K562 (cell line): ENCODE measurements at regions not wholly inside any gene's neighbourhood (a gene's known extent, or its start where the extent isn't known, plus 50 kb on each side); places are given as distances from the start of the nearest gene placed in this dataset.

ENCODE experiments used
- ATAC-seq: fragments of 200-7000 bp; cut with Tn5 transposase; 3 replicates; pipeline ENCODE4 v1.9.1; 2020; ENCODE audit warnings: moderate library complexity
- BruUV-seq: library from RNA; stranded (reverse); fragments of 400-500 nt; replicated peaks from 2 replicates; lab custom pipeline; 2021; lab: Mats Ljungman, UMichigan
- CTCF ChIA-PET: fragments of 300-600 bp; formaldehyde crosslinking; extraction: SDS; loops from one replicate; lab custom pipeline; 2021; ENCODE audit warnings: low intra/inter-chr PET ratio; lab: Yijun Ruan, JAX
- POLR2A ChIA-PET: fragments of 300-600, 350-650 bp; sonication (Branson Sonifier 250); formaldehyde crosslinking; extraction: SDS; loops from one replicate; lab custom pipeline; 2021; ENCODE audit warnings: antibody characterized with exemption, inconsistent platforms; lab: Yijun Ruan, JAX
- DNase-seq, 4 experiments: peaks; one replicate each; pipeline versions ENCODE4 v3.0.0 to v3.0.0-alpha.2; 2011 to 2018; ENCODE audit warnings: low spot score in 3 of 4, mixed read lengths in 3 of 4; ENCODE audit errors: extremely low read depth in 1 of 4
- FAIRE-seq: peaks from 2 replicates; lab custom pipeline; 2011; peaks lifted over from hg19 to GRCh38; lab: Jason Lieb, UNC
- H2AFZ ChIP-seq: 2 replicates; pipeline ENCODE4 v1.6.0; 2011; ENCODE audit warnings: low read depth, low read length, control low read depth, inconsistent platforms
- H3K27ac ChIP-seq: fragments of 200-600 bp; 3 replicates; pipeline ENCODE4 v1.8.0; 2011; ENCODE audit warnings: low read depth, mild to moderate bottlenecking, control low read depth, inconsistent platforms, low read length, moderate library complexity, mixed read lengths; ENCODE audit errors: extremely low read depth
- H3K27me3 ChIP-seq, 2 experiments: fragments of 300-600 bp in 1 of 2; 2 replicates in 1 of 2; 3 replicates in 1 of 2; pipeline versions ENCODE4 v1.6.0 to v1.8.0; 2011; ENCODE audit warnings: inconsistent platforms in 2 of 2, low read length in 2 of 2, mild to moderate bottlenecking in 1 of 2, mixed read lengths in 1 of 2, moderate library complexity in 1 of 2; ENCODE audit not compliant: control insufficient read depth in 2 of 2, insufficient read depth in 2 of 2
- H3K36me3 ChIP-seq: fragments of 300-600 bp; 3 replicates; pipeline ENCODE4 v1.8.0; 2011; ENCODE audit warnings: mild to moderate bottlenecking, low read length, inconsistent platforms; ENCODE audit not compliant: control insufficient read depth, insufficient read depth
- H3K4me1 ChIP-seq, 2 experiments: fragments of 200-600 bp in 1 of 2; replicated peaks in 1 of 2; 2 replicates in 1 of 2; 3 replicates in 1 of 2; pipeline versions ENCODE4 v1.5.1 to v1.8.0; 2011; ENCODE audit warnings: inconsistent platforms in 2 of 2, low read length in 2 of 2, mild to moderate bottlenecking in 1 of 2, mixed read lengths in 1 of 2, moderate library complexity in 1 of 2; ENCODE audit not compliant: control insufficient read depth in 2 of 2, insufficient read depth in 2 of 2
- H3K4me2 ChIP-seq: 2 replicates; pipeline ENCODE4 v1.6.1; 2011; ENCODE audit warnings: low read length, control low read depth, inconsistent platforms, mixed read lengths; ENCODE audit not compliant: insufficient read depth
- H3K4me3 ChIP-seq: fragments of 200-600 bp; sonication (generic), shearing (Covaris generic); 2 replicates; pipeline ENCODE4 v1.5.1; 2016; ENCODE audit warnings: control low read depth, inconsistent platforms
- H3K79me2 ChIP-seq: fragments of 200-600 bp; 3 replicates; pipeline ENCODE4 v1.8.0; 2011; ENCODE audit warnings: low read length, inconsistent platforms; ENCODE audit not compliant: control insufficient read depth, insufficient read depth
- H3K9ac ChIP-seq, 2 experiments: 2 replicates each; pipeline versions ENCODE4 v1.6.0 to v1.6.1; 2011; ENCODE audit warnings: low read depth in 2 of 2, low read length in 2 of 2, control low read depth in 1 of 2, inconsistent platforms in 1 of 2, mild to moderate bottlenecking in 1 of 2, mixed read lengths in 1 of 2; ENCODE audit not compliant: insufficient read depth in 1 of 2
- H3K9me1 ChIP-seq: one replicate; pipeline ENCODE4 v1.6.0; 2011; ENCODE audit warnings: inconsistent platforms, mild to moderate bottlenecking, low read length, moderate library complexity; ENCODE audit not compliant: control insufficient read depth, insufficient read depth
- H3K9me3 ChIP-seq: replicated peaks from 2 replicates; pipeline ENCODE4 v1.5.1; 2011; ENCODE audit warnings: low read depth, low read length, inconsistent platforms; ENCODE audit not compliant: control insufficient read depth, insufficient read depth
- H4K20me1 ChIP-seq: replicated peaks from 2 replicates; pipeline ENCODE4 v1.6.1; 2011; ENCODE audit warnings: low read length, inconsistent platforms, mixed read lengths; ENCODE audit not compliant: control insufficient read depth, insufficient read depth
- BACH1 ChIP-seq: fragments of 200-800 bp; sonication (Bioruptor generic); IDR thresholded peaks from 2 replicates; pipeline ENCODE4 v1.6.1; 2016; ENCODE audit warnings: missing genetic modification characterization, missing compliant biosample characterization
- CEBPG ChIP-seq, 3 experiments: fragments of 200-800 bp in 1 of 3; sonication (Bioruptor generic) in 1 of 3; sonication (generic) in 1 of 3; formaldehyde crosslinking in 1 of 3; IDR thresholded peaks in 2 of 3; conservative IDR thresholded peaks in 1 of 3; 2 replicates each; pipeline versions ENCODE4 v1.6.1 to v1.8.0; 2016 to 2022; ENCODE audit warnings: missing compliant biosample characterization in 2 of 3, missing genetic modification characterization in 2 of 3, mild to moderate bottlenecking in 1 of 3, missing genetic modification reagents in 1 of 3
- JUNB ChIP-seq: fragments of 450-650 bp; formaldehyde crosslinking; conservative IDR thresholded peaks from 2 replicates; pipeline ENCODE4 v1.4.0; 2020; ENCODE audit warnings: mild to moderate bottlenecking
- JUND ChIP-seq, 2 experiments: IDR thresholded peaks; 2 replicates in 1 of 2; 3 replicates in 1 of 2; pipeline ENCODE4 v1.6.1; 2011; ENCODE audit warnings: borderline replicate concordance in 2 of 2, low read depth in 2 of 2, low read length in 2 of 2, improper control_type of control experiment in 1 of 2, missing biosample characterization in 1 of 2, missing genetic modification characterization in 1 of 2, missing genetic modification reagents in 1 of 2
- NELFE ChIP-seq: IDR thresholded peaks from 2 replicates; pipeline ENCODE4 v1.6.1; 2011; ENCODE audit warnings: mild to moderate bottlenecking; ENCODE audit not compliant: insufficient read depth, insufficient read length
- RAD51 ChIP-seq: fragments of 450-650 bp; IDR thresholded peaks from 2 replicates; pipeline ENCODE4 v1.7.1; 2016; ENCODE audit warnings: low read depth, mild to moderate bottlenecking, borderline replicate concordance
- SMAD2 ChIP-seq: fragments of 150-350 bp; IDR thresholded peaks from 2 replicates; pipeline ENCODE4 v1.6.1; 2014; ENCODE audit warnings: low read depth, mild to moderate bottlenecking, low read length
- WGBS: fragments of 100-300 bp; shearing (Covaris generic); methylation state at CpG from one replicate; pipeline ENCODE4 v1.1.6; 2016; ENCODE audit warnings: low coverage, mixed read lengths; ENCODE audit not compliant: insufficient coverage; ENCODE audit errors: missing lambda C conversion rate; 5-methylcytosine and 5-hydroxymethylcytosine counted together
- in situ Hi-C: fragments of 300-500 bp; cut with MboI; formaldehyde crosslinking; loops from 4 replicates; pipeline ENCODE4 v1.15.0; 2018; ENCODE audit warnings: inconsistent platforms, mixed read lengths
- intact Hi-C: fragments of 100-400 bp; cut with micrococcal nuclease; formaldehyde crosslinking; loops from 2 replicates; pipeline ENCODE4 v1.14.2; 2022
- TF ChIP-seq, protein P1 (sequence below): fragments of 450-650 bp; formaldehyde crosslinking; IDR thresholded peaks from 2 replicates; pipeline ENCODE4 v1.4.0; 2022; ENCODE audit warnings: mild to moderate bottlenecking, moderate library complexity
- TF ChIP-seq, protein P2 (sequence below), 2 experiments: fragments of 450-650 bp in 1 of 2; sonication (generic) in 1 of 2; formaldehyde crosslinking; conservative IDR thresholded peaks; 2 replicates each; pipeline versions ENCODE4 v1.4.0 to v1.8.1; 2020 to 2022; ENCODE audit warnings: mild to moderate bottlenecking in 1 of 2, missing genetic modification reagents in 1 of 2

- Histone ChIP-seq H2AFZ (no peak overlapping the region), H4K20me1 (no peaks in the 10 kb centered on the region), H3K9ac (no peak overlapping the region), H3K9me1 (no peaks in the 10 kb centered on the region), H3K4me3 (no peak overlapping the region), H3K4me2 (no peak overlapping the region), H3K27ac (no peak overlapping the region), H3K27me3 (no peaks in the 10 kb centered on the region), H3K79me2 (no peaks in the 10 kb centered on the region), H3K36me3 (no peaks in the 10 kb centered on the region)
- WGBS = 1% methylated on average over 3 of the region's 3 CpGs
- no TSS peak for BruUV-seq
- TF ChIP-seq, protein P1, sequence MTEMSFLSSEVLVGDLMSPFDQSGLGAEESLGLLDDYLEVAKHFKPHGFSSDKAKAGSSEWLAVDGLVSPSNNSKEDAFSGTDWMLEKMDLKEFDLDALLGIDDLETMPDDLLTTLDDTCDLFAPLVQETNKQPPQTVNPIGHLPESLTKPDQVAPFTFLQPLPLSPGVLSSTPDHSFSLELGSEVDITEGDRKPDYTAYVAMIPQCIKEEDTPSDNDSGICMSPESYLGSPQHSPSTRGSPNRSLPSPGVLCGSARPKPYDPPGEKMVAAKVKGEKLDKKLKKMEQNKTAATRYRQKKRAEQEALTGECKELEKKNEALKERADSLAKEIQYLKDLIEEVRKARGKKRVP = no peak
- no peak for TF ChIP-seq CEBPG (CRISPR knock-in tag; IDR thresholded peaks at IDR 0.05)
- peak in 1 of 2 experiments; percentile 53; a peak in 1 of 4 replicates for TF ChIP-seq CEBPG (tag; conservative IDR thresholded peaks at IDR 0.05 in 1 of 2, IDR thresholded peaks at IDR 0.05 in 1 of 2)
- TF ChIP-seq, all 486 proteins: peak for 1
- ChIA-PET POLR2A (interaction anchor here (0.6 to 1.0 kb wide), 2 partner anchors 11 to 30 kb away, joined by 3 to 4 read pairs; no protein-coding TSS in a partner anchor), CTCF (no interaction called here)
- FAIRE-seq = no peak
- no peaks in the 10 kb centered on the region for H3K9me3 ChIP-seq
- in situ Hi-C loops (no loop called here), intact Hi-C loops (no loop called here)
- ATAC-seq = no peak
- DNase-seq = no peak
- no peaks in the 10 kb centered on the region for H3K4me1 ChIP-seq
Measured at GRCh38 chr6:145147981-145148749, 587.2 kb downstream of the EPM2A start.

GRCh38 chr6:145148776-145149175, 586.5 kb downstream of the EPM2A start:
- POLR2A ChIA-PET = interaction anchor here (0.6 kb wide), 1 partner anchor 10 kb away, joined by 3 read pairs; no protein-coding TSS in a partner anchor
- Histone ChIP-seq H3K9me1 (no peaks in the 10 kb centered on the region), H3K27ac (no peak overlapping the region), H2AFZ (no peak overlapping the region), H3K4me1 (no peaks in the 10 kb centered on the region), H3K79me2 (no peaks in the 10 kb centered on the region), H3K4me3 (no peak overlapping the region), H3K36me3 (no peaks in the 10 kb centered on the region), H3K9ac (no peak overlapping the region), H4K20me1 (no peaks in the 10 kb centered on the region), H3K9me3 (no peaks in the 10 kb centered on the region), H3K27me3 (no peaks in the 10 kb centered on the region), H3K4me2 (no peak overlapping the region)
- FAIRE-seq (no peak), DNase-seq (no peak), ATAC-seq (no peak)
- intact Hi-C loops (no loop called here), in situ Hi-C loops (no loop called here)
- BruUV-seq = no TSS peak
- CTCF ChIA-PET = no interaction called here
- WGBS = 3% methylated on average over 2 of the region's 2 CpGs
- TF ChIP-seq NELFE (no peak), BACH1 (no peak), RAD51 (no peak), JUND (IDR thresholded peaks at IDR 0.05; ENCODE audit: borderline replicate concordance, low read depth, low read length) (no peak), JUND (tag; IDR thresholded peaks at IDR 0.05; ENCODE audit: borderline replicate concordance, low read depth, low read length) (no peak), SMAD2 (no peak), JUNB (CRISPR knock-in tag) (no peak)
- TF ChIP-seq, protein P2, sequence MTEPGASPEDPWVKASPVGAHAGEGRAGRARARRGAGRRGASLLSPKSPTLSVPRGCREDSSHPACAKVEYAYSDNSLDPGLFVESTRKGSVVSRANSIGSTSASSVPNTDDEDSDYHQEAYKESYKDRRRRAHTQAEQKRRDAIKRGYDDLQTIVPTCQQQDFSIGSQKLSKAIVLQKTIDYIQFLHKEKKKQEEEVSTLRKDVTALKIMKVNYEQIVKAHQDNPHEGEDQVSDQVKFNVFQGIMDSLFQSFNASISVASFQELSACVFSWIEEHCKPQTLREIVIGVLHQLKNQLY (CRISPR knock-in tag; conservative IDR thresholded peaks at IDR 0.05) = no peak
